ENCODE measurements at regions not wholly inside any gene's neighbourhood (a gene's known extent, or its start where the extent isn't known, plus 50 kb on each side); places are given as distances from the start of the nearest gene placed in this dataset.

DNA sequence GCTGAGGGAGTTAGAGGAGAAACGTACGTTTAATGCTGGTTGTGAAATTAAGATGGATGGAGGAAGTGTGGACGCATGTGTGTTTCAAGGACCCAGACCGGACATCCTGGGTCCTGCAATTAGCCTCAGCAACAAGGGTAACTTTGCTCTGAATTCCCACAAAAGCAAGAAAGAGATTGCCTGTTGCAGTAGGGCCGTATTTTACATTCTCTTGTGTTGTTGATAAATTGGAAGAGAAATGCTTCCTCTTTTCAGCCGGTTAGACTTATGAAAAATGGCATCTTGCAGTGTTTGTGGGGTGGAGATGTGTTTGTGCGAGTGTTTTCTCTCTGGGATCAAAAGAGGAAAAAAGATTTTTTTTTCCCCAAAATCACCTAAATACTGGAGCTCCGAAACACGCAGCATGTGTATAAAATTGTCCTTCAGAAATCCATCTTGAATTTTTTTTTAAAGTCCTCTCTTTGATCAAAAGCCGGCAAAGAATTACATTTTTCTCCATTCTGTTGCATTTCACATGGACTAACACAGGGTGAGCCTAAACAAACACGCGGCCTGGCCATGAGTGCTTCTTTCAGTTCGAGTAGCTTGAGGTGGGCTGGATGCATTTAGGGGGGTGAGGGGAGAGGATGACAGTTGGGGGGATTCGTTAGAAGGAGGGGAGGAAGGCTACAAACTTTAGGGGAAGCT is 251.6 kb downstream of the C16orf95 start:
- no peaks in the 10 kb centered on the region for H3K9me3 Mint-ChIP-seq
- H3K4me1 Mint-ChIP-seq = peaks cover 19% of the 10 kb centered on the region
- H3K27ac ChIP-seq (ENCODE audit: low read depth, low read length) = no peak overlapping the region
- no peaks in the 10 kb centered on the region for H3K9me3 ChIP-seq (ENCODE audit: control insufficient read depth, low read length)
- no peaks in the 10 kb centered on the region for H3K36me3 ChIP-seq (ENCODE audit: control insufficient read depth, insufficient read depth, low read length)
- H3K9ac ChIP-seq (ENCODE audit: extremely low read depth, low read length, poor library complexity, severe bottlenecking) = no peak overlapping the region
- no peak for DNase-seq
- no peak overlapping the region for H3K4me3 Mint-ChIP-seq
- H3K27me3 ChIP-seq (ENCODE audit: control insufficient read depth, insufficient read depth, low read length, poor library complexity, severe bottlenecking) = peaks cover 6% of the 10 kb centered on the region
- TF ChIP-seq, protein P1, sequence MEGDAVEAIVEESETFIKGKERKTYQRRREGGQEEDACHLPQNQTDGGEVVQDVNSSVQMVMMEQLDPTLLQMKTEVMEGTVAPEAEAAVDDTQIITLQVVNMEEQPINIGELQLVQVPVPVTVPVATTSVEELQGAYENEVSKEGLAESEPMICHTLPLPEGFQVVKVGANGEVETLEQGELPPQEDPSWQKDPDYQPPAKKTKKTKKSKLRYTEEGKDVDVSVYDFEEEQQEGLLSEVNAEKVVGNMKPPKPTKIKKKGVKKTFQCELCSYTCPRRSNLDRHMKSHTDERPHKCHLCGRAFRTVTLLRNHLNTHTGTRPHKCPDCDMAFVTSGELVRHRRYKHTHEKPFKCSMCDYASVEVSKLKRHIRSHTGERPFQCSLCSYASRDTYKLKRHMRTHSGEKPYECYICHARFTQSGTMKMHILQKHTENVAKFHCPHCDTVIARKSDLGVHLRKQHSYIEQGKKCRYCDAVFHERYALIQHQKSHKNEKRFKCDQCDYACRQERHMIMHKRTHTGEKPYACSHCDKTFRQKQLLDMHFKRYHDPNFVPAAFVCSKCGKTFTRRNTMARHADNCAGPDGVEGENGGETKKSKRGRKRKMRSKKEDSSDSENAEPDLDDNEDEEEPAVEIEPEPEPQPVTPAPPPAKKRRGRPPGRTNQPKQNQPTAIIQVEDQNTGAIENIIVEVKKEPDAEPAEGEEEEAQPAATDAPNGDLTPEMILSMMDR (conservative IDR thresholded peaks at IDR 0.05) = no peak
- no peaks in the 10 kb centered on the region for H3K27me3 Mint-ChIP-seq (ENCODE audit: insufficient read depth)
- H3K27ac Mint-ChIP-seq = no peak overlapping the region
- no peaks in the 10 kb centered on the region for H3K4me1 ChIP-seq (ENCODE audit: control insufficient read depth, insufficient read depth, low read length)
- H3K4me3 ChIP-seq (ENCODE audit: low read length) = no peak overlapping the region
- H3K36me3 Mint-ChIP-seq (ENCODE audit: low read depth) = no peaks in the 10 kb centered on the region
- 80 to 91% methylated on average over 10 to 13 of the region's 14 CpGs for WGBS, 2 experiments (ENCODE audit: insufficient coverage in 1 of 2, insufficient read length in 1 of 2)

DNA sequence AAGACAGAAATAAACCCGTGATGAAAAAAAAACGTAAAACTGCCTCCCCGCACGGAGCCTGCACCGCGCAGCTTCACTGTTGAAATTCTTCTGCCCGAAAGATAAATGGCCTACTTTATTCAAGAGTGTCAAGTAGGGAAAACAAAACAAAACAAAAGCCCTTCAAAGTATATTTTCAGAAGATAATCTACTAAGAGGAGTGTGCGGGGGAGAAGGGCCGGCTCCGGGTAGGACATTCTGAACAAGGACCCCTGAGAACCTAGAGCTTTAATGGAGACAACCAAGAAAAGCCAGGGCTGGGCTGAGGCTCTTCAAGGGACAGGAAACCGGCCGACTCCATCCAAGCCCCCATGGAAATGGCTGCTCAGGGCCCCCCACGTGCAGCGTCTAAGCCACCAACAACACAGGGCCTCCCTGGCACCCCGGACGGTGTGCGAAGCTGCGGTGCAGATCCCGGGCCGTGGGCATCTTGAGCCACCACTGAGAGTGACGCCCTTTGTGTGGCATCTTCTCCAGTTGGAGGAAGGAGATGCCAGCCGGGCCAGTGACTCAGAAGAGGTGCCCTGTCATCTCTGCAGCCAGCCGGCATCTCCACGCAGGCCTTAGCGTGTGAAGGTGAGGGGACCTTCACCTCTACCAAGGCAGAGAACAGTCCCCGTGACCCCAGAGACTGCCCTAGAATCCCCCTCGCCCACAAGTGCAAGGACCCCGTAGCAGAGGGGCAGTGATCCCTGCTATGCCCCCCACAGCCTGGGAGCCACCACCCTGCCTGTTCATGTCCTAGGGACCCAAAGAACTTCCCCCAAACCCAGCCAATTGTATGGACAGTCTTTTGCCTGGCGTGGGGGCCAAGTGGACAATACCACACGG is 250.8 kb downstream of the C16orf95 start:
- Mint-ChIP-seq H3K36me3 (ENCODE audit: low read depth) (no peaks in the 10 kb centered on the region), H3K9me3 (no peaks in the 10 kb centered on the region), H3K4me1 (peaks cover 19% of the 10 kb centered on the region), H3K27me3 (ENCODE audit: insufficient read depth) (no peaks in the 10 kb centered on the region), H3K27ac (no peak overlapping the region), H3K4me3 (no peak overlapping the region)
- DNase-seq = peak; percentile 31
- Histone ChIP-seq H3K4me3 (ENCODE audit: low read length) (no peak overlapping the region), H3K4me1 (ENCODE audit: control insufficient read depth, insufficient read depth, low read length) (no peaks in the 10 kb centered on the region), H3K9ac (ENCODE audit: extremely low read depth, low read length, poor library complexity, severe bottlenecking) (no peak overlapping the region), H3K27me3 (ENCODE audit: control insufficient read depth, insufficient read depth, low read length, poor library complexity, severe bottlenecking) (peaks cover 6% of the 10 kb centered on the region), H3K27ac (ENCODE audit: low read depth, low read length) (no peak overlapping the region), H3K9me3 (ENCODE audit: control insufficient read depth, low read length) (no peaks in the 10 kb centered on the region), H3K36me3 (ENCODE audit: control insufficient read depth, insufficient read depth, low read length) (no peaks in the 10 kb centered on the region)
- 93 to 94% methylated on average over 11 to 30 of the region's 30 CpGs for WGBS, 2 experiments (ENCODE audit: insufficient coverage in 1 of 2, insufficient read length in 1 of 2)
- TF ChIP-seq, protein P1 (conservative IDR thresholded peaks at IDR 0.05) = no peak

DNA sequence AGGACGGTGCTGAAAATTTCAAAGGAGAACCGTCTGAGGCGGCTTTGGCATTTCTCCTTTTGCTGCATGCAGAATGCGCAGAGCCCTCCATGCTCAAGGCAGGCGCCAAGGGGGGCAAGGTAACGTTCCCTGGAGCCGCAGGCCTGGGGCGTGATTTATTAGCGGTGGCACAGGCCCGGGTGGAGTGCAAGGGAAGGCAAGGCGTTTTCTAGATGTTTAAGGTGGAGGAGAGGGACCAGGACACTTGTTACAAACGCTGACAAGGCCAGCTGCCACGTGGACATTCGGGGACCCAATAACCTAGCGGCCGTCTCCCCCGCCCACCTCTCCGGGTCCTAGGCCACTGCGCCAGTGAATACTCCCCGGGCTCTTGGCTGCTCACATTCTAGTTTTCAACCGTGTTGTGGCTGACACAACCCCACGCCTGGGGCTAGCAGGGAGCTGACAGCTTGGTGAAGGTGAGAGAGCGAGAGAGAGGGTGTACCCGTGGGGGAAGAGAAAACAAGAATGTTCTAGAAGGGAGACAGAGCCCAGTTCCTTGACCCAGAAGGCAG is 250.1 kb downstream of the C16orf95 start:
- no peak overlapping the region for H3K9ac ChIP-seq (ENCODE audit: extremely low read depth, low read length, poor library complexity, severe bottlenecking)
- TF ChIP-seq, protein P1 (conservative IDR thresholded peaks at IDR 0.05) = no peak
- no peaks in the 10 kb centered on the region for H3K9me3 ChIP-seq (ENCODE audit: control insufficient read depth, low read length)
- H3K36me3 Mint-ChIP-seq (ENCODE audit: low read depth) = no peaks in the 10 kb centered on the region
- 89 to 91% methylated on average over 19 to 24 of the region's 24 CpGs for WGBS, 2 experiments (ENCODE audit: insufficient coverage in 1 of 2, insufficient read length in 1 of 2)
- no peak overlapping the region for H3K4me3 Mint-ChIP-seq
- peaks cover 6% of the 10 kb centered on the region for H3K27me3 ChIP-seq (ENCODE audit: control insufficient read depth, insufficient read depth, low read length, poor library complexity, severe bottlenecking)
- H3K4me3 ChIP-seq (ENCODE audit: low read length) = no peak overlapping the region
- no peak overlapping the region for H3K27ac ChIP-seq (ENCODE audit: low read depth, low read length)
- no peak overlapping the region for H3K27ac Mint-ChIP-seq
- no peaks in the 10 kb centered on the region for H3K36me3 ChIP-seq (ENCODE audit: control insufficient read depth, insufficient read depth, low read length)
- no peaks in the 10 kb centered on the region for H3K4me1 ChIP-seq (ENCODE audit: control insufficient read depth, insufficient read depth, low read length)
- H3K4me1 Mint-ChIP-seq = peaks cover 19% of the 10 kb centered on the region
- H3K27me3 Mint-ChIP-seq (ENCODE audit: insufficient read depth) = no peaks in the 10 kb centered on the region
- peak; percentile 30 for DNase-seq
- H3K9me3 Mint-ChIP-seq = no peaks in the 10 kb centered on the region

All from endodermal cell (in vitro differentiated cells).